HEK293 (cell line): ENCODE measurements at regions not wholly inside any gene's neighbourhood (a gene's known extent, or its start where the extent isn't known, plus 50 kb on each side); places are given as distances from the start of the nearest gene placed in this dataset.

Experiments
- CTCF ChIA-PET: fragments of 350-600 bp; formaldehyde crosslinking; extraction: SDS; loops from one replicate; lab custom pipeline; 2021; ENCODE audit warnings: antibody characterized with exemption; lab: Yijun Ruan, JAX
- POLR2A ChIA-PET: fragments of 300-600 bp; formaldehyde crosslinking; extraction: SDS; loops from one replicate; lab custom pipeline; 2020; ENCODE audit warnings: antibody characterized with exemption, inconsistent platforms; lab: Yijun Ruan, JAX
- H3K27ac ChIP-seq: fragments of 200-500 bp; sonication (Bioruptor generic); 2 replicates; pipeline ENCODE4 v1.5.1; 2014; ENCODE audit warnings: low read depth, low read length, control low read depth, inconsistent platforms; ENCODE audit errors: extremely low read depth
- H3K36me3 ChIP-seq, 2 experiments: fragments of 200-500 bp in 1 of 2; sonication (Bioruptor generic) in 1 of 2; 1 replicate in 1 of 2; 2 replicates in 1 of 2; pipeline ENCODE4 v1.5.1; 2014 to 2017; ENCODE audit warnings: inconsistent platforms in 2 of 2, low read length in 2 of 2; ENCODE audit not compliant: control insufficient read depth in 2 of 2, insufficient read depth in 1 of 2
- H3K4me1 ChIP-seq: fragments of 200-500 bp; sonication (Bioruptor generic); 2 replicates; pipeline ENCODE4 v1.5.1; 2014; ENCODE audit warnings: mild to moderate bottlenecking, low read length, inconsistent platforms; ENCODE audit not compliant: control insufficient read depth, insufficient read depth
- H3K4me3 ChIP-seq: 2 replicates; pipeline ENCODE4 v1.5.1; 2011; ENCODE audit warnings: low read depth, mild to moderate bottlenecking, control low read depth, low read length, moderate library complexity
- H3K9me3 ChIP-seq: fragments of 200-500 bp; sonication (Bioruptor generic); 2 replicates; pipeline ENCODE4 v1.5.1; 2014; ENCODE audit warnings: low read depth, low read length, inconsistent platforms; ENCODE audit not compliant: control insufficient read depth, insufficient read depth
- BCL6B ChIP-seq: fragments of 450-650 bp; formaldehyde crosslinking; IDR thresholded peaks from 2 replicates; pipeline ENCODE4 v1.5.1; 2017; ENCODE audit warnings: missing biosample characterization, missing genetic modification characterization
- ELK4 ChIP-seq: IDR thresholded peaks from 2 replicates; pipeline ENCODE4 v1.6.1; 2011; ENCODE audit warnings: mild to moderate bottlenecking, low read depth, low read length, borderline replicate concordance
- GFI1B ChIP-seq: fragments of 450-650 bp; formaldehyde crosslinking; IDR thresholded peaks from 2 replicates; pipeline ENCODE4 v1.5.1; 2016; ENCODE audit warnings: missing biosample characterization, missing genetic modification characterization
- KLF7 ChIP-seq: fragments of 450-650 bp; formaldehyde crosslinking; IDR thresholded peaks from 2 replicates; pipeline ENCODE4 v1.5.1; 2016; ENCODE audit warnings: missing biosample characterization, missing genetic modification characterization, borderline replicate concordance
- KLF8 ChIP-seq: fragments of 450-650 bp; formaldehyde crosslinking; IDR thresholded peaks from 2 replicates; pipeline ENCODE4 v1.5.1; 2016; ENCODE audit warnings: missing biosample characterization, missing genetic modification characterization
- SP2 ChIP-seq: fragments of 450-650 bp; formaldehyde crosslinking; IDR thresholded peaks from 2 replicates; pipeline ENCODE4 v1.5.1; 2016; ENCODE audit warnings: missing biosample characterization, missing genetic modification characterization
- SP7 ChIP-seq: fragments of 450-650 bp; formaldehyde crosslinking; IDR thresholded peaks from 2 replicates; pipeline ENCODE4 v1.5.1; 2016; ENCODE audit warnings: missing biosample characterization, missing genetic modification characterization
- ZBTB1 ChIP-seq: fragments of 450-650 bp; formaldehyde crosslinking; IDR thresholded peaks from 2 replicates; pipeline ENCODE4 v1.5.1; 2016; ENCODE audit warnings: missing biosample characterization, missing genetic modification characterization
- ZBTB21 ChIP-seq: fragments of 450-650 bp; formaldehyde crosslinking; IDR thresholded peaks from 2 replicates; pipeline ENCODE4 v1.5.1; 2017; ENCODE audit warnings: missing biosample characterization, missing genetic modification characterization
- ZFP41 ChIP-seq: fragments of 450-650 bp; formaldehyde crosslinking; IDR thresholded peaks from 2 replicates; pipeline ENCODE4 v1.5.1; 2016; ENCODE audit warnings: missing biosample characterization, missing genetic modification characterization, borderline replicate concordance
- ZNF2 ChIP-seq: fragments of 450-650 bp; formaldehyde crosslinking; IDR thresholded peaks from 2 replicates; pipeline ENCODE4 v1.5.1; 2016; ENCODE audit warnings: missing biosample characterization, missing genetic modification characterization
- ZNF202 ChIP-seq: fragments of 450-650 bp; formaldehyde crosslinking; IDR thresholded peaks from 2 replicates; pipeline ENCODE4 v1.5.1; 2016; ENCODE audit warnings: missing biosample characterization, missing genetic modification characterization, borderline replicate concordance
- ZNF211 ChIP-seq: fragments of 450-650 bp; formaldehyde crosslinking; IDR thresholded peaks from 2 replicates; pipeline ENCODE4 v1.5.1; 2016; ENCODE audit warnings: low read depth, missing biosample characterization, missing genetic modification characterization
- ZNF416 ChIP-seq: fragments of 450-650 bp; formaldehyde crosslinking; IDR thresholded peaks from 2 replicates; pipeline ENCODE4 v1.5.1; 2016; ENCODE audit warnings: missing biosample characterization, missing genetic modification characterization
- ZNF48 ChIP-seq: fragments of 450-650 bp; formaldehyde crosslinking; IDR thresholded peaks from 2 replicates; pipeline ENCODE4 v1.5.1; 2016; ENCODE audit warnings: missing biosample characterization, missing genetic modification characterization
- ZNF529 ChIP-seq: fragments of 450-650 bp; formaldehyde crosslinking; IDR thresholded peaks from 2 replicates; pipeline ENCODE4 v1.5.1; 2017; ENCODE audit warnings: missing genetic modification characterization, missing biosample characterization; ENCODE audit not compliant: insufficient replicate concordance
- ZNF571 ChIP-seq: fragments of 450-650 bp; formaldehyde crosslinking; IDR thresholded peaks from 2 replicates; pipeline ENCODE4 v1.5.0; 2017; ENCODE audit warnings: missing biosample characterization, missing genetic modification characterization
- ZNF610 ChIP-seq: fragments of 450-650 bp; formaldehyde crosslinking; IDR thresholded peaks from 2 replicates; pipeline ENCODE4 v1.5.1; 2016; ENCODE audit warnings: missing biosample characterization, missing genetic modification characterization, borderline replicate concordance
- ZNF654 ChIP-seq: fragments of 450-650 bp; formaldehyde crosslinking; IDR thresholded peaks from 2 replicates; pipeline ENCODE4 v1.5.1; 2016; ENCODE audit warnings: low read depth, missing biosample characterization, missing genetic modification characterization
- ZNF707 ChIP-seq: fragments of 450-650 bp; formaldehyde crosslinking; IDR thresholded peaks from 2 replicates; pipeline ENCODE4 v1.5.1; 2016; ENCODE audit warnings: missing biosample characterization, missing genetic modification characterization
- ZNF747 ChIP-seq: fragments of 450-650 bp; formaldehyde crosslinking; IDR thresholded peaks from 2 replicates; pipeline ENCODE4 v1.5.1; 2016; ENCODE audit warnings: missing biosample characterization, missing genetic modification characterization
- ZNF792 ChIP-seq: fragments of 450-650 bp; formaldehyde crosslinking; IDR thresholded peaks from 2 replicates; pipeline ENCODE4 v1.5.1; 2016; ENCODE audit warnings: missing biosample characterization, missing genetic modification characterization
- TF ChIP-seq, protein P1 (sequence below): fragments of 450-650 bp; formaldehyde crosslinking; IDR thresholded peaks from 2 replicates; pipeline ENCODE4 v1.5.1; 2016; ENCODE audit warnings: missing biosample characterization, missing genetic modification characterization
- TF ChIP-seq, protein P2 (sequence below): sonication (generic); formaldehyde crosslinking; IDR thresholded peaks from 2 replicates; pipeline ENCODE4 v1.8.1; 2022; ENCODE audit warnings: mild to moderate bottlenecking, moderate library complexity, missing genetic modification reagents

DNA sequence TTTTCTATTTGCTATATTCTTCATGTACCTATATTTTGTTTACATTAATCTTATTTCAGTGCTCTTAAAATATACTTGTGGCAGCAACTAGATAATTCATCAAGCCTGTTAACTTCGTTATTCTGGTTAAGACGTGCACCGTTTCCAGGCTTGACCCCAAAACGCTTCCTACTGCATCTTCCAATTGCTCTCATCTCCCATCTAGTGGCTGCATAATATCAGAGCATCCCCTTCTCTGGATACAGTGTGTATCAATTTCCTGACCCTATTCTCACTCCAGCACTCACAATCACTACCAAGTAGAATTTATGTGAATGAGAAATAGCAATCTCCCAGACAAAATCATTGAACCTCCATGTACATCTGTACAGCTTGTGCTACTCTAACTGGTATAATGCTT is 1280.3 kb upstream of the B3GALT2 start (continued):
- TF ChIP-seq ELK4 (no peak), SP2 (tag by site-specific recombination) (no peak), ZBTB21 (tag by site-specific recombination) (no peak), SP7 (tag by site-specific recombination) (no peak)
- TF ChIP-seq, all 188 proteins: peak for 0

GRCh38 chr1:194447636-194448035 is 1261.2 kb upstream of the B3GALT2 start:
- no peak for TF ChIP-seq ZBTB1
- no peak for TF ChIP-seq ZNF202
- TF ChIP-seq, protein P1, sequence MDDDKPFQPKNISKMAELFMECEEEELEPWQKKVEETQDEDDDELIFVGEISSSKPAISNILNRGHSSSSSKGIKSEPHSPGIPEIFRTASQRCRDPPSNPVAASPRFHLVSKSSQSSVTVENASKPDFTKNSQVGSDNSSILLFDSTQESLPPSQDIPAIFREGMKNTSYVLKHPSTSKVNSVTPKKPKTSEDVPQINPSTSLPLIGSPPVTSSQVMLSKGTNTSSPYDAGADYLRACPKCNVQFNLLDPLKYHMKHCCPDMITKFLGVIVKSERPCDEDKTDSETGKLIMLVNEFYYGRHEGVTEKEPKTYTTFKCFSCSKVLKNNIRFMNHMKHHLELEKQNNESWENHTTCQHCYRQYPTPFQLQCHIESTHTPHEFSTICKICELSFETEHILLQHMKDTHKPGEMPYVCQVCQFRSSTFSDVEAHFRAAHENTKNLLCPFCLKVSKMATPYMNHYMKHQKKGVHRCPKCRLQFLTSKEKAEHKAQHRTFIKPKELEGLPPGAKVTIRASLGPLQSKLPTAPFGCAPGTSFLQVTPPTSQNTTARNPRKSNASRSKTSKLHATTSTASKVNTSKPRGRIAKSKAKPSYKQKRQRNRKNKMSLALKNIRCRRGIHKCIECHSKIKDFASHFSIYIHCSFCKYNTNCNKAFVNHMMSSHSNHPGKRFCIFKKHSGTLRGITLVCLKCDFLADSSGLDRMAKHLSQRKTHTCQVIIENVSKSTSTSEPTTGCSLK (tag by site-specific recombination): no peak
- no peak for TF ChIP-seq ZNF416 (tag by site-specific recombination)
- TF ChIP-seq KLF7 (tag by site-specific recombination): no peak
- no peak for TF ChIP-seq ZNF707 (tag by site-specific recombination)
- no peak for TF ChIP-seq ZNF654 (tag by site-specific recombination)
- no peak for TF ChIP-seq ZNF747 (tag by site-specific recombination)
- no peak for TF ChIP-seq ZNF610
- TF ChIP-seq ZNF2 (tag by site-specific recombination): no peak
- Histone ChIP-seq H3K4me1 (no peaks in the 10 kb centered on the region), H3K9me3 (no peaks in the 10 kb centered on the region), H3K4me3 (no peak overlapping the region), H3K36me3 (no peaks in the 10 kb centered on the region), H3K27ac (no peak overlapping the region)
- CTCF ChIA-PET: interaction anchor here (0.6 to 0.7 kb wide), 2 partner anchors 16 to 1101 kb away, joined by 3 read pairs; no protein-coding TSS in a partner anchor
- POLR2A ChIA-PET: no interaction called here

DNA sequence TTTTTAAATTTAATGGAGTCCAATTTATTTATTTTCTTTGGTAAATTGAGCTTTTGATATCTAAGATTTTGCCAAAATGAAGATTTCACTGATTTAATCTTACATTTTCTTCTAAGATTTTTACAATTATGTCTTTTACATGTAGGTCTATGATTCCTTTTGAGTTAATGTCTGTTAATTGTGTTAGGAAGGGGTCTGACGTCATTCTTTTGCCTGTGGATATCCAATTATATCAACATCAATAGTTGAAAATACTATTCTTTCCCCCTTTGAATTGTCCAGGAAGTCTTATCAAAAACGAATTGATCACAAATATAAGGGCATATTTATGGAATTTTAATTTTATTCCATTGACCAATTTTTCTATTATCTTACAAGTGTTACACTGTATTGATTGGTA is 1258.8 kb upstream of the B3GALT2 start:
- no peaks in the 10 kb centered on the region for H3K4me1 ChIP-seq
- no peak for TF ChIP-seq BCL6B
- TF ChIP-seq ZNF529 (tag by site-specific recombination): no peak
- TF ChIP-seq ZNF792 (tag by site-specific recombination): no peak
- no peak for TF ChIP-seq GFI1B
- TF ChIP-seq, protein P2, sequence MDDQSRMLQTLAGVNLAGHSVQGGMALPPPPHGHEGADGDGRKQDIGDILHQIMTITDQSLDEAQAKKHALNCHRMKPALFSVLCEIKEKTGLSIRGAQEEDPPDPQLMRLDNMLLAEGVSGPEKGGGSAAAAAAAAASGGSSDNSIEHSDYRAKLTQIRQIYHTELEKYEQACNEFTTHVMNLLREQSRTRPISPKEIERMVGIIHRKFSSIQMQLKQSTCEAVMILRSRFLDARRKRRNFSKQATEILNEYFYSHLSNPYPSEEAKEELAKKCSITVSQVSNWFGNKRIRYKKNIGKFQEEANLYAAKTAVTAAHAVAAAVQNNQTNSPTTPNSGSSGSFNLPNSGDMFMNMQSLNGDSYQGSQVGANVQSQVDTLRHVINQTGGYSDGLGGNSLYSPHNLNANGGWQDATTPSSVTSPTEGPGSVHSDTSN (CRISPR knock-in tag): no peak
- no peak for TF ChIP-seq ZNF211
- TF ChIP-seq ZNF571: no peak
- no peak for TF ChIP-seq ZNF747 (tag by site-specific recombination)
- no peak for TF ChIP-seq KLF8 (tag by site-specific recombination)
- no peak for TF ChIP-seq ZNF48
- no peak for TF ChIP-seq ZFP41 (tag by site-specific recombination)
- CTCF ChIA-PET: no interaction called here
- H3K36me3 ChIP-seq: no peaks in the 10 kb centered on the region
- H3K9me3 ChIP-seq: no peaks in the 10 kb centered on the region
- POLR2A ChIA-PET: no interaction called here
- H3K4me3 ChIP-seq: no peak overlapping the region
- no peak overlapping the region for H3K27ac ChIP-seq
